Adrenal gland (tissue), 9 donors: ENCODE measurements at regions not wholly inside any gene's neighbourhood (a gene's known extent, or its start where the extent isn't known, plus 50 kb on each side); places are given as distances from the start of the nearest gene placed in this dataset.
"Not testable (repeated sequence)": the region's sequence is repeated elsewhere in the genome, so short reads cannot be mapped to it uniquely, and the experiment has no call there.

Experiments
- DNase-seq, 7 donors: peaks; one replicate each; pipeline ENCODE4 v3.0.0-alpha.2; 2019 to 2020
- H3K27ac ChIP-seq, 5 donors: fragments of 200-600 bp; sonication (generic) in 4 of 5; 1 replicate in 3 of 5; 2 replicates in 2 of 5; pipeline versions ENCODE4 v1.5.1 to v1.8.0; 2016 to 2020; ENCODE audit warnings: mild to moderate bottlenecking in 1 of 5
- H3K27me3 ChIP-seq: fragments of 200-600 bp; 2 replicates; pipeline ENCODE4 v1.8.0; 2021
- H3K36me3 ChIP-seq, 2 donors: fragments of 200-600 bp; replicated peaks in 1 of 2; 1 replicate in 1 of 2; 2 replicates in 1 of 2; pipeline versions ENCODE4 v1.5.1 to v1.8.0; 2018 to 2022
- H3K4me1 ChIP-seq, 2 donors: fragments of 200-600 bp; replicated peaks in 1 of 2; 1 replicate in 1 of 2; 2 replicates in 1 of 2; pipeline versions ENCODE4 v1.5.1 to v1.8.0; 2018 to 2021
- H3K4me3 ChIP-seq, 4 donors: fragments of 200-600 bp; sonication (generic) in 3 of 4; one replicate each; pipeline ENCODE4 v1.5.1; 2016 to 2018
- H3K9me3 ChIP-seq, 3 donors: fragments of 200-600 bp; sonication (generic) in 1 of 3; replicated peaks in 1 of 3; 1 replicate in 2 of 3; 2 replicates in 1 of 3; pipeline versions ENCODE4 v1.5.1 to v1.8.0; 2016 to 2021
- POLR2A ChIP-seq, 2 donors: fragments of 450-650 bp; IDR thresholded peaks; one replicate each; pipeline ENCODE4 v1.6.1; 2017; ENCODE audit warnings: antibody characterized with exemption in 2 of 2, mild to moderate bottlenecking in 2 of 2, moderate library complexity in 1 of 2
- WGBS, 4 donors: extraction: QIAGEN DNeasy Blood & Tissue Kit in 2 of 4; methylation state at CpG; one replicate each; pipeline versions ENCODE4 v1.1.5 to v1.1.7; 2013 to 2017; 5-methylcytosine and 5-hydroxymethylcytosine counted together
- intact Hi-C, 2 donors: fragments of 100-400 bp; cut with DNase I; formaldehyde crosslinking; loops; one replicate each; pipeline versions ENCODE4 v1.14.1 to v1.15.0; 2022 to 2023
- TF ChIP-seq, protein P1 (sequence below), 6 experiments: fragments of 450-650 bp in 4 of 6; fragments of 200-600 bp in 2 of 6; sonication (generic) in 1 of 6; IDR thresholded peaks; 1 replicate in 5 of 6; 2 replicates in 1 of 6; pipeline versions ENCODE4 v1.5.1 to v1.8.0; 2016 to 2021; ENCODE audit warnings: antibody characterized with exemption in 6 of 6, mild to moderate bottlenecking in 2 of 6, moderate library complexity in 1 of 6
- donor health status: healthy with polysubstance abuse.
- donor health status: Bipolar disorder and iron deficiency.
- donor health status: DM: yes; HTN: yes; CAD: no.
- donor health status: DM: no; HTN: no; CAD: no.
- donor health status: DM: no; HTN: no; CAD: no.

DNA sequence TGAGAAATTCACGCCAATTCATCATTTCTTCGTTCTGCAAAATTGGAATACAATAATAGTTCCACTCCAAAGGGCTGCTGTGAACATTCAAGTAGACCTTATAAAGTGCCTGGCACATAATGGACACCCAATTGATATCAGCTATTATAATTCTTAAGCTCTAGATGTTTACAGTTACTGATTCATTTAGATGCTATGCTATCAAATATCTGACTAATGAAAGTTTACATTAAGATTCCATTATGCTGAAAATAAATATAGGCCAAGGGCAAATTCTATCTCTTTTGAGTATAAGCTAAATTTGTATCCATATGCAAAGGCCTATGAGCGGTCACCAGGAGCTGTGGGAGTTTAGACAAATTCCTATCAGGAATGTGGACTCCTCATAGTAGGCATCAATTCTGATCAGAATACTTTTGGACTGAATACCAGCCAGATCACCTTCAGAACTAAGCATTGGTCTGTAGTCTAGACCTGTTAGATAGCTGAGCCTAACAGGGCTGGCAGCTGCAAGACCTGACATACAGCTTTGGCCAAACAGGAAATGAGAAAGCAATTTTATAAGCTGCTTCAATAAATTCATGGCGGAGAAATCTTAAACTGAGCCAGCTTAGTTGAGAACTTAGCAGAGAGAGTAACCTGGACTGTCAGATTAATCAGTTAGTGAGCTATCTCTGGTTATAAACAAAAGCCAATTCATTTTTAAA lies 384.3 kb upstream of the ACTRT1 start:
- Histone ChIP-seq H3K27ac (no peak overlapping the region), H3K9me3 (no peaks in the 10 kb centered on the region), H3K36me3 (no peaks in the 10 kb centered on the region), H3K27me3 (no peaks in the 10 kb centered on the region), H3K4me1 (no peaks in the 10 kb centered on the region), H3K4me3 (no peak overlapping the region)
- 64 to 84% (median 75%) methylated on average over 3 to 4 of the region's 4 CpGs for WGBS, 4 donors
- DNase-seq: no peak
- intact Hi-C loops: no loop called here
- no peak for TF ChIP-seq POLR2A (IDR thresholded peaks at IDR 0.05)
- TF ChIP-seq, protein P1, sequence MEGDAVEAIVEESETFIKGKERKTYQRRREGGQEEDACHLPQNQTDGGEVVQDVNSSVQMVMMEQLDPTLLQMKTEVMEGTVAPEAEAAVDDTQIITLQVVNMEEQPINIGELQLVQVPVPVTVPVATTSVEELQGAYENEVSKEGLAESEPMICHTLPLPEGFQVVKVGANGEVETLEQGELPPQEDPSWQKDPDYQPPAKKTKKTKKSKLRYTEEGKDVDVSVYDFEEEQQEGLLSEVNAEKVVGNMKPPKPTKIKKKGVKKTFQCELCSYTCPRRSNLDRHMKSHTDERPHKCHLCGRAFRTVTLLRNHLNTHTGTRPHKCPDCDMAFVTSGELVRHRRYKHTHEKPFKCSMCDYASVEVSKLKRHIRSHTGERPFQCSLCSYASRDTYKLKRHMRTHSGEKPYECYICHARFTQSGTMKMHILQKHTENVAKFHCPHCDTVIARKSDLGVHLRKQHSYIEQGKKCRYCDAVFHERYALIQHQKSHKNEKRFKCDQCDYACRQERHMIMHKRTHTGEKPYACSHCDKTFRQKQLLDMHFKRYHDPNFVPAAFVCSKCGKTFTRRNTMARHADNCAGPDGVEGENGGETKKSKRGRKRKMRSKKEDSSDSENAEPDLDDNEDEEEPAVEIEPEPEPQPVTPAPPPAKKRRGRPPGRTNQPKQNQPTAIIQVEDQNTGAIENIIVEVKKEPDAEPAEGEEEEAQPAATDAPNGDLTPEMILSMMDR (IDR thresholded peaks at IDR 0.05): no peak

DNA sequence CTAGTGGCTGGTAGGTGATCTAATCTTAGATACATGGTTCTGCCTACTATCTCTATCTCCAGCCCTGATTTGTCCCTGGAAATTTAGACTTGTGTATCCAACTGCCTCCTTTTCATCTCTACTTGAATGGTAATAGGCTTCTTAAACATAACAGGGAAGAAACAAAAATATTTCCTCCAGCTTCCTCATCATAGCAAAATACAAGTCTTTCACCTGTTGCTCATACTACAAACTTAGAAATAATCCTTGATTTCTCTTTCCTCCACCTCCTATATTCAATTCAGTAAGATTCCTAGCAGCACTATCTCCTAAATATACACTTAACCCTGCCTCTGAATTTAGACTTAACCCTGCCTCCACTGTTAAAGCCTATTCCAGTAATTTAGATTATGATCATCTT lies 373.3 kb upstream of the ACTRT1 start:
- DNase-seq: no peak
- no peak for TF ChIP-seq POLR2A (IDR thresholded peaks at IDR 0.05)
- TF ChIP-seq, protein P1 (IDR thresholded peaks at IDR 0.05): no peak
- no peaks in the 10 kb centered on the region for H3K4me1 ChIP-seq
- intact Hi-C loops: no loop called here
- H3K27me3 ChIP-seq: no peaks in the 10 kb centered on the region
- no peak overlapping the region for H3K27ac ChIP-seq
- H3K4me3 ChIP-seq: no peak overlapping the region
- no peaks in the 10 kb centered on the region for H3K36me3 ChIP-seq
- no peaks in the 10 kb centered on the region for H3K9me3 ChIP-seq

DNA sequence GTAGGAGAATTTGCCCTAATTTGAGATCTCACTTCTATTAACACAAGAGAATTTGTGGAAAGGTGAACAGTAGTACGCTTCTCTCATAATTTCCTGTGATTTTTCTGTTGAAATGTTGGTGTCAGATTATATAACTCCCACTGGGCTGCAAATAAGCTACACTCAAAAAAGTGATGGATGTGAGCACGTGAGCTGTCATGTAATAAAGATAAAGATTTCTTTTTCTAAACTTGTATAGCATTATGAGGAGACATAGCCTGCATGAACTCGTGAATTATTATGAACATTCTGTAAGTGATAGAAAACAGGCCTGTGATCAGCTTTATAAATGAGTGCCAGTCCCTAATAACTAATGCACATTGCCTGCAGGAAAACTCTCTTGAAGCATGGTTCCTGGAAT lies 356.6 kb upstream of the ACTRT1 start:
- DNase-seq: no peak
- intact Hi-C loops: no loop called here
- no peaks in the 10 kb centered on the region for H3K27me3 ChIP-seq
- no peak for TF ChIP-seq POLR2A (IDR thresholded peaks at IDR 0.05)
- TF ChIP-seq, protein P1 (IDR thresholded peaks at IDR 0.05): no peak
- no peak overlapping the region for H3K4me3 ChIP-seq
- H3K9me3 ChIP-seq: no peaks in the 10 kb centered on the region
- H3K4me1 ChIP-seq: no peaks in the 10 kb centered on the region
- H3K36me3 ChIP-seq: no peaks in the 10 kb centered on the region
- WGBS, 4 donors: 44 to 59% (median 52%) methylated on average over 3 of the region's 3 CpGs
- H3K27ac ChIP-seq: no peak overlapping the region

DNA sequence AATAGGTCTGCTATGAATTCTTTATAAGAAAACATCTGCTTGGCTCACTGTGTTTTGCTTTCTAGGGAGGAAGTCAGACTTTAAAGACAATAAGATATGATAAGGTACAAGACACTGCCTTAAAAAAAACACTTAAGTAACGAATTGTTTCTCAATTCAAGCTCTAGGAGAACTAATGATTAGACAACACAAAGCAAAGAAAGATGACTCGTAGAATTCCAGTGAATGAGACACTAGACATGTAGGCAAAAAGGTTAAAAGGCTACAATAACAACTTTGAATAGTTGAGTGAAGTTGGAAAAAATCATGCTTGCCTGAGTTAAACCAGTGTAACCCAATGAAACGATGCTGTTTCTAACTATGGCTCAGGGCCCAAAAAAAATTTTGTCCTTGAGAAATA lies 344.4 kb upstream of the ACTRT1 start:
- H3K4me3 ChIP-seq: no peak overlapping the region
- WGBS, 4 donors: 9 to 37% (median 20%) methylated on average over 3 of the region's 3 CpGs
- no peaks in the 10 kb centered on the region for H3K36me3 ChIP-seq
- no peaks in the 10 kb centered on the region for H3K4me1 ChIP-seq
- H3K9me3 ChIP-seq: no peaks in the 10 kb centered on the region
- intact Hi-C loops: no loop called here
- no peak overlapping the region for H3K27ac ChIP-seq
- DNase-seq: no peak
- TF ChIP-seq POLR2A (IDR thresholded peaks at IDR 0.05): no peak
- TF ChIP-seq, protein P1 (IDR thresholded peaks at IDR 0.05): no peak
- H3K27me3 ChIP-seq: no peaks in the 10 kb centered on the region

DNA sequence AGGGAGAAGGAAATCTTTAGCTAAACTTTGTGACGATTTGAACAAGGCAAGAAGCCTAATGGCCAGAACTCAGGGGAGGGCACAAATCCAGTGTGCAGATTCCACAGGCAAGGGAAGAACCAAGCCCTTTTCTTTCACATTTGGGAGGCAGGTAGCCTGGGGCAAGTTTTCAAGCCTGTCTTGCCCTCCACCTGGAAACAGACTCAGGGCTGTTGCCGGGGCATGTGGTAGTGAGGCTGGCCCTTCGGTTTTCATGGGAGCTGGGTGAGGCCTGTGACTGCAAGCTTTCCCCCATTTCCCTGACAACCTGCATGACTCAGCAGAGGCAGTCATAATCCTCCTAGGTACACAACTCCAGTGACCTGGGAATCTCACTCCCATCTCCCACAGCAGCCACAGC lies 331.6 kb upstream of the ACTRT1 start:
- H3K9me3 ChIP-seq, intact Hi-C loops, H3K27me3 ChIP-seq, H3K27ac ChIP-seq, H3K4me1 ChIP-seq, DNase-seq, H3K36me3 ChIP-seq, H3K4me3 ChIP-seq: not testable (repeated sequence)
- 66 to 100% (median 76%) methylated on average over 1 to 3 of the region's 3 CpGs; no CpG with 5 or more reads in 1 of the 4 donors for WGBS, 4 donors
